Hematopoietic multipotent progenitor cell treated with erythropoietin and hydrocortisone succinate and interleukin-3 and kit ligand, for 15 days (in vitro differentiated cells): ENCODE measurements at regions not wholly inside any gene's neighbourhood (a gene's known extent, or its start where the extent isn't known, plus 50 kb on each side); places are given as distances from the start of the nearest gene placed in this dataset.

Experiments used
- DNase-seq: peaks from one replicate; pipeline ENCODE4 v3.0.0-alpha.2; 2015; ENCODE audit warnings: low spot score

GRCh38 chr10:44619975-44620374 is 235.1 kb upstream of the CXCL12 start:
- no peak for DNase-seq

- DNase-seq = no peak
These were observed 242.9 kb upstream of the CXCL12 start for GRCh38 chr10:44627591-44628354.

- DNase-seq = no peak
These were observed 244.0 kb upstream of the CXCL12 start for GRCh38 chr10:44628921-44629320.

- DNase-seq = no peak
These were observed 250.3 kb upstream of the CXCL12 start for GRCh38 chr10:44635176-44635575.

DNA sequence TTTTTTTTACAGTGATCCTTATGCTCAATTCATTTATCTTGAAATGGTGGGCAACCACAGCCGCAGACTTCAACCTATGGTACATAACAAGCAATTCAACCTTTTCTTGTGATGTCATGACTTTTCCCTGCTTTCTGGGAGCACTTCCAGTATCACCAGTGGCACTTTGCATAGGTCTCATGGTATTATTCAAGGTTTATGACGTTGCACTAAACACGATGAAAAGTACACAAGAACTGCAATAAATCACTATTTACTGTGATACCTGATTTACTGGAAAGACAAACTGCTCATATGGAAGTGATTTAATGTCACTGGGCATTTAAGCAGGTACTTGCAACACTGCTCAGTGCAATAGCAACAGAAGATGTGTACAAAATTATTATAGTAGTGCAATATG is 251.7 kb upstream of the CXCL12 start:
- DNase-seq = no peak

- no peak for DNase-seq
These were observed 255.5 kb upstream of the CXCL12 start for GRCh38 chr10:44640429-44640828.

GRCh38 chr10:44647473-44647872 is 262.6 kb upstream of the CXCL12 start:
- no peak for DNase-seq

GRCh38 chr10:44647877-44648542 is 263.1 kb upstream of the CXCL12 start:
- DNase-seq = no peak

- no peak for DNase-seq
These were observed 260.2 kb upstream of the TMEM72 start for GRCh38 chr10:44650691-44651661.

DNA sequence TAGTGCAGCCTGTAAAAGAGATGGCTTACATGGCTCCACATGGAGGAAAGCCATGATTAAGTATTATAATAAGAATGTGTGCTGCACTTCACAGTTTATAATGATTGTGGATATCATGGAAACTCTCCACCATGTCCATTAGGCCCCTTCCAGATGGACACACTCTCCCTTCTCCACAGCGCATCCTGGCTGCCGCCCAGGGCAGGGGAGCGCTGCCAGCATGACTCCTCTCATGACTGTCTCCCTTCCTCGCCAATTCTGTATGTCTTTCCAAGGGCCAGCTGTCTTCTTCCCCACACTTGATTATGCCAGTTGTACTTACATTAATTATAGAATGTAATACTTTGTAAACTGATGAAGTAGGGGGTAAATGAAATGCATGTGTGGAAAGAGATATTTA is 259.3 kb upstream of the TMEM72 start:
- no peak for DNase-seq

DNA sequence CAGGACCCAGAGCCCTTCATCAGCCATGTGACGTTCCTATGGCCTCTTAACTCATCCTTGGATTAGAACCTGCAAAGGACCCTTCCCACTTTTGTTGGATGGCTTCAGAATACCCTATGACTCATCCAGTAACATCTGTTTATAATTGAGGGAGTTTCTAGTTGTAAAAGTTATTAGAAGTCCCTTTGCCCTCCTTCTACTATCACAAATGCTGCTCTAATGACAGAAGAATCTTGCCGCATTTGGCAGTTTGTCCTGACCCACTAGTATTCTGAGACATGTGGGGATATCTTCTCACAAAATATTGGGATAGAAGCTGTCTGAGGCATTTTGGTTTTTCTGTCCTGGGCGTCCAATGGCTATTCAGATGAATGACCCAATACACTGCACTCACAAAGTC is 251.8 kb upstream of the TMEM72 start:
- no peak for DNase-seq

DNA sequence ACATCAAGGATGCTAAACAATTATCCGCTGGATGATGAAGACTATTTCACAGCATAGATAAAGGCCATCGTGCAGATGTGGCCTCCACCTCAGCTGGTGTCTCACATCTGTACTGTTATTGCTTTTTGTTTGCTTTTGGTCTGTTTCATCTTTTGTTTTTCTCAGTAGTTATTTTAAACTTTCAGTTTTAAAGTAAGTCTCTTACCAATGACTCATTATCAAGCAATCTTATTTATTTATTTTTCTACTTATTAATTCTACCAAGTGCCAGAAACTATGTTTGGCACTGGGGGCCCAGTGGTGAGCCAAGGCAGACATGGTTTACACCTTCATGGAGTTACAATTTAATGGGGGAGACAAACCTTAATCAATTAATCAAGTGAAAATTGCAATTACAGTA is 250.9 kb upstream of the TMEM72 start:
- DNase-seq = no peak

DNA sequence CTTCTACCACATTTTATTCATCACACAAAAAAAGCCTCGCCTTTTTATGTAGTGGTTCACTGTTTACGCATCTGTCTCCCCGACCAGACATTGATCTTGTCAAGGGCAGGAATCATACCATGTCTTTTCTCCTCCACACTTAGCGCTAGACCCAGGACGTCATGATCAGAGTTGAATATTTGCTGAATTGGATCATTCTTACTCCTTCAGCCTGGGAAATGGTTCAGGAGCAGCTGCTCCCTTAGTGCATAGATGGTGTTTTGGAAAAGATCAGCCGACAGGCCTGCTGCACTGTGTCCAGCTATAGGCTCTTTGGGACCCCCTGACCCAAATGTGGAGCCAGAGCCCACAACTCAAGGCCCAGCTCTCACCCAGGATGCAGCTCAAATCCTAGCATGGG is 249.1 kb upstream of the TMEM72 start:
- DNase-seq = no peak

- no peak for DNase-seq
These were observed 242.8 kb upstream of the TMEM72 start for GRCh38 chr10:44668336-44668735.

- DNase-seq = no peak
These were observed 239.8 kb upstream of the TMEM72 start for GRCh38 chr10:44671319-44671718.

- DNase-seq = no peak
These were observed 237.7 kb upstream of the TMEM72 start for GRCh38 chr10:44673245-44673983.

DNA sequence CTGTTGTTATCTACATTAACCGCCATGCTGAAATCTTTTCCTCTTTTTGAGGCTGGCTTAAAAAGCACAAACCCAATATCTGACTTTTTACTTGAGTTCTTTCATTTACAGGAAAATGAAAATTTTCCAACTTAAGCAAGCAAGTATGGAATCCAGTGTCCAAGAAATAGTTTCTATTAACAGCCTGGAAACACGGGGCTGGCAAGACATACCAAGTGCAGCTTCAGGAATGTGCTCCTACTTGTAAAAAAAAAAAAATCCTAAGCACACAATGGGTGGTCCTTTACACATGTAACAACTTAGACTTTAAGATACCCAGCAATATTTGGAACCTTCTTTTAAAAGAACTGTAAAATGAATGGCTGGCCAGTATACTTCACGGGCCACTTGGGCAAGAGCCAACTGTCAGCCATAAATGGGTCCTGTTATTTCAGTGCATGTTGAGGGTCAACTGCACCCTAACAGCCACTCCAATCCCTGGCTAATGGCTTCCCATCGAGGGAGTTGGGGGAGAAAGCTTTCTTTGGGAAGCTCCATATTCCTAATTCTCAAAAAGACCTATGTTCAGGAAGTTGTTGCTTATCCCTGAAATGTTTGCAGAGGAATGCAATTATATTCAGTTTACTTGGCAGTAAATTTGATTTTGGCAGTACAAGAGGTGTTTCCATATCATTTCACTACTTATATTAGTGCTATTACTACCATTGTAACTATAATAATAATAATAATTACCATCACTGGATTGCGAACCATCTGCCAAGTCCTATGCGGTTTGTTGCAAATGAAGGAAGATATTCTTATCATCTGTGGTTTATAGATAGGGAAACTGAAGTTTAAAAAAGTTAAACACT is 236.4 kb upstream of the TMEM72 start:
- no peak for DNase-seq

- DNase-seq = no peak
These were observed 235.7 kb upstream of the TMEM72 start for GRCh38 chr10:44675387-44675874.

DNA sequence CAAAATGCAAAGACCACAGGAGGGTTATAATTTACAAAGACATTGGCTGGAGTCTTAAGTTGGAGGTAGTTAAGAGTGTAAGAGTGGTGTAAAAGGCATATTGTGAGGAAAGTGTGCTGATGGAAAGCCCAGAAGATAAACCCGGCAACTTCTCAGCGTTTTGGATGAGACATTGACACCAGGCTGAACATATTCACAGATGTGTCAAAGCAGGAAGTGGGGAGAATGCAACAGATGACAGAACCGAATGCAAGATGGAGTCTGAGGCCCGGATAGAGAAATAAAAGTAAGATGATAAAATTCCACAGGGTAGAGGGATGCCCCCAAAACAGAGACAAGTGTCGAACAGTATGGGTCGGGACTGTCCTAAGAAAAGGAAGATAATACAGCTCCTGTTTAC is 230.4 kb upstream of the TMEM72 start:
- no peak for DNase-seq

DNA sequence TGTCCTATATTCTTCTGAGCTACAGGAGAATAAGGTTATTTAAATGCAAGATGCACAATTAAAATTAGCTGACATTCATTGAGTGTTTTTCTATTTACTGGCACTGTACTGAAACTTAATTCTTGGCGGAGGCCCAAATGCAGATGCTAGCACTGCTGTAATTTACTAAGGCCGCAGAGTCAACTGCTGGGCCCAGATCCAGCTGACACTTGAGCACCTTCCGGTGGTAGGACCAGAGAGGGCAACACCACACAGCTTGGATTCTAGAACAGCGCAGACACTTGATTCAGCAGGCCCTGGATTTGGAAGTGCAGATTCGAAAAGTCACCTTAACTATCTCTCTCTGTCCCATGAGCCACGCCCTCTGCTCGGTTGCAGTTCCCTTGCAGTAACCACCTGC is 228.6 kb upstream of the TMEM72 start:
- no peak for DNase-seq

DNA sequence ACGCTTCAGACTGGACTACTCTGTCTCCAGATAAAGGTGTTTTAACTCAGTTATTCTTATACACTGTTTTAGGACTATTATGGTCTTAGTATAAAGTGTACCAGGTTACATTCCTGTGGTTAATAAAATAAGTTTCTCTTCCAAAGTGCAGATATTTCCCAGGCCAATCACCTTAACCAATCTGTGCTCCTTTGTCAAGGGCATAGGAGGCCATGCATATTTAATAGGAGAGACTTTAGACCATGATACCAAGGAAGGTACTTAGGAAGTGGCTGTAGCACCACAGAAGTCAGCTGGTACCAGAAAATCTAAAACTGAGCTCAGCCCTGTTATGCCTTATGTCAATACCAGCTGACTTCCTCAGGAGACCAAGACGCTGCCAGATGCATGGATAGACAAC is 226.5 kb upstream of the TMEM72 start:
- no peak for DNase-seq
